ENCODE measurements at regions not wholly inside any gene's neighbourhood (a gene's known extent, or its start where the extent isn't known, plus 50 kb on each side); places are given as distances from the start of the nearest gene placed in this dataset.

- Histone ChIP-seq H3K79me2 (ENCODE audit: control insufficient read depth, insufficient read depth, low read length) (no peaks in the 10 kb centered on the region), H3K27ac (ENCODE audit: insufficient read depth, low read depth, low read length) (no peak overlapping the region), H3K9ac (replicated peaks; ENCODE audit: extremely low read depth, insufficient read depth, low read length) (no peak overlapping the region), H3K4me1 (ENCODE audit: control insufficient read depth, extremely low read depth, insufficient read depth, low read length) (no peaks in the 10 kb centered on the region), H3K4me3 (replicated peaks in 1 of 3; ENCODE audit: insufficient read depth in 1 of 3, low read depth in 1 of 3, low read length in 3 of 3) (no peak overlapping the region), H3K36me3 (ENCODE audit: control insufficient read depth in 2 of 2, extremely low read depth in 1 of 2, insufficient read depth in 2 of 2, low read length in 2 of 2) (no peaks in the 10 kb centered on the region), H4K20me1 (replicated peaks; ENCODE audit: control insufficient read depth, extremely low read depth, insufficient read depth, low read length) (no peaks in the 10 kb centered on the region), H3K4me2 (ENCODE audit: insufficient read depth, low read length) (no peak overlapping the region), H3K9me1 (replicated peaks; ENCODE audit: control insufficient read depth, extremely low read depth, insufficient read depth, low read length) (no peaks in the 10 kb centered on the region), H3K27me3 (ENCODE audit: control insufficient read depth in 2 of 2, insufficient read depth in 2 of 2, low read length in 2 of 2) (no peaks in the 10 kb centered on the region), H2AFZ (ENCODE audit: low read depth, low read length) (no peak overlapping the region), H3K9me3 (replicated peaks; ENCODE audit: control insufficient read depth, insufficient read depth, low read length) (no peaks in the 10 kb centered on the region)
- POLR2A ChIA-PET, result no interaction called here
- dilution Hi-C loops (cut with MboI; ENCODE audit: extremely low pct_ligation_motif_present, low sequenced_read_pairs), result no loop called here
- DNase-seq (ENCODE audit: low read depth, low spot score) (no peak), FAIRE-seq (no peak)
- no TSS peak for BruUV-seq (replicated peaks)
- CTCF ChIA-PET, result no interaction called here
- intact Hi-C loops (cut with micrococcal nuclease), result no loop called here
- TF ChIP-seq EZH2 (IDR thresholded peaks at IDR 0.05; ENCODE audit: borderline replicate concordance, low read depth, low read length, severe bottlenecking), result no peak
- TF ChIP-seq POLR2A (IDR thresholded peaks at IDR 0.05; ENCODE audit: low read depth, low read length), result no peak
- TF ChIP-seq, protein P1, sequence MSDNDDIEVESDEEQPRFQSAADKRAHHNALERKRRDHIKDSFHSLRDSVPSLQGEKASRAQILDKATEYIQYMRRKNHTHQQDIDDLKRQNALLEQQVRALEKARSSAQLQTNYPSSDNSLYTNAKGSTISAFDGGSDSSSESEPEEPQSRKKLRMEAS (IDR thresholded peaks at IDR 0.05; ENCODE audit: insufficient read depth, insufficient read length), result no peak
- no peak for TF ChIP-seq FOS (IDR thresholded peaks at IDR 0.05; ENCODE audit: borderline replicate concordance, insufficient read depth, low read length)
- TF ChIP-seq, protein P2, sequence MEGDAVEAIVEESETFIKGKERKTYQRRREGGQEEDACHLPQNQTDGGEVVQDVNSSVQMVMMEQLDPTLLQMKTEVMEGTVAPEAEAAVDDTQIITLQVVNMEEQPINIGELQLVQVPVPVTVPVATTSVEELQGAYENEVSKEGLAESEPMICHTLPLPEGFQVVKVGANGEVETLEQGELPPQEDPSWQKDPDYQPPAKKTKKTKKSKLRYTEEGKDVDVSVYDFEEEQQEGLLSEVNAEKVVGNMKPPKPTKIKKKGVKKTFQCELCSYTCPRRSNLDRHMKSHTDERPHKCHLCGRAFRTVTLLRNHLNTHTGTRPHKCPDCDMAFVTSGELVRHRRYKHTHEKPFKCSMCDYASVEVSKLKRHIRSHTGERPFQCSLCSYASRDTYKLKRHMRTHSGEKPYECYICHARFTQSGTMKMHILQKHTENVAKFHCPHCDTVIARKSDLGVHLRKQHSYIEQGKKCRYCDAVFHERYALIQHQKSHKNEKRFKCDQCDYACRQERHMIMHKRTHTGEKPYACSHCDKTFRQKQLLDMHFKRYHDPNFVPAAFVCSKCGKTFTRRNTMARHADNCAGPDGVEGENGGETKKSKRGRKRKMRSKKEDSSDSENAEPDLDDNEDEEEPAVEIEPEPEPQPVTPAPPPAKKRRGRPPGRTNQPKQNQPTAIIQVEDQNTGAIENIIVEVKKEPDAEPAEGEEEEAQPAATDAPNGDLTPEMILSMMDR (IDR thresholded peaks at IDR 0.05; ENCODE audit: extremely low read depth in 1 of 2, insufficient read depth in 1 of 2, low read depth in 1 of 2, low read length in 2 of 2), result no peak
- TF ChIP-seq GATA2 (IDR thresholded peaks at IDR 0.05; ENCODE audit: insufficient read depth, insufficient read length, low read depth, low read length), result no peak
- TF ChIP-seq MYC (IDR thresholded peaks at IDR 0.05; ENCODE audit: low read depth, low read length), result no peak
- TF ChIP-seq POLR2AphosphoS5 (IDR thresholded peaks at IDR 0.05; ENCODE audit: insufficient read depth, low read depth, low read length), result no peak
- no peak for TF ChIP-seq JUN (IDR thresholded peaks at IDR 0.05; ENCODE audit: borderline replicate concordance, insufficient read depth, insufficient read length, low read depth)
These were observed 482.5 kb upstream of the SPRY2 start for GRCh38 chr13:80823472-80823871.

Data from endothelial cell of umbilical vein (primary cell).